ENCODE measurements at regions not wholly inside any gene's neighbourhood (a gene's known extent, or its start where the extent isn't known, plus 50 kb on each side); places are given as distances from the start of the nearest gene placed in this dataset.

GRCh38 chr14:71539650-71540285 is 392.5 kb upstream of the RGS6 start:
- TF ChIP-seq, protein P1, sequence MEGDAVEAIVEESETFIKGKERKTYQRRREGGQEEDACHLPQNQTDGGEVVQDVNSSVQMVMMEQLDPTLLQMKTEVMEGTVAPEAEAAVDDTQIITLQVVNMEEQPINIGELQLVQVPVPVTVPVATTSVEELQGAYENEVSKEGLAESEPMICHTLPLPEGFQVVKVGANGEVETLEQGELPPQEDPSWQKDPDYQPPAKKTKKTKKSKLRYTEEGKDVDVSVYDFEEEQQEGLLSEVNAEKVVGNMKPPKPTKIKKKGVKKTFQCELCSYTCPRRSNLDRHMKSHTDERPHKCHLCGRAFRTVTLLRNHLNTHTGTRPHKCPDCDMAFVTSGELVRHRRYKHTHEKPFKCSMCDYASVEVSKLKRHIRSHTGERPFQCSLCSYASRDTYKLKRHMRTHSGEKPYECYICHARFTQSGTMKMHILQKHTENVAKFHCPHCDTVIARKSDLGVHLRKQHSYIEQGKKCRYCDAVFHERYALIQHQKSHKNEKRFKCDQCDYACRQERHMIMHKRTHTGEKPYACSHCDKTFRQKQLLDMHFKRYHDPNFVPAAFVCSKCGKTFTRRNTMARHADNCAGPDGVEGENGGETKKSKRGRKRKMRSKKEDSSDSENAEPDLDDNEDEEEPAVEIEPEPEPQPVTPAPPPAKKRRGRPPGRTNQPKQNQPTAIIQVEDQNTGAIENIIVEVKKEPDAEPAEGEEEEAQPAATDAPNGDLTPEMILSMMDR (conservative IDR thresholded peaks at IDR 0.05; ENCODE audit: low read length), result no peak
- no peak for TF ChIP-seq EZH2phosphoT487 (IDR thresholded peaks at IDR 0.05; ENCODE audit: borderline replicate concordance, low read depth, low read length)
